Frontal cortex (tissue), 3 donors: ENCODE measurements at regions not wholly inside any gene's neighbourhood (a gene's known extent, or its start where the extent isn't known, plus 50 kb on each side); places are given as distances from the start of the nearest gene placed in this dataset.

Experiments used
- DNase-seq, 2 donors: peaks; one replicate each; pipeline ENCODE4 v3.0.0; 2012; ENCODE audit warnings: low spot score in 2 of 2
- FAIRE-seq: peaks from 2 replicates; lab custom pipeline; 2012; peaks lifted over from hg19 to GRCh38; lab: Jason Lieb, UNC
- donor health status: control.
- donor health status: control.
- donor health status: control.

- DNase-seq (no peak), FAIRE-seq (no peak)
Measured at GRCh38 chr4:20496068-20496467, 204.2 kb upstream of the PACRGL start.

- DNase-seq (no peak), FAIRE-seq (no peak)
Measured at GRCh38 chr4:20504146-20504545, 196.1 kb upstream of the PACRGL start.

- FAIRE-seq (no peak), DNase-seq (no peak)
Measured at GRCh38 chr4:20505927-20506326, 194.3 kb upstream of the PACRGL start.

GRCh38 chr4:20506827-20507226 is 193.4 kb upstream of the PACRGL start:
- FAIRE-seq (no peak), DNase-seq (no peak)

- DNase-seq, result no peak
- FAIRE-seq, result no peak
Measured at GRCh38 chr4:20509315-20509714, 190.9 kb upstream of the PACRGL start.

- DNase-seq (no peak), FAIRE-seq (no peak)
Measured at GRCh38 chr4:20512033-20512792, 188.0 kb upstream of the PACRGL start.

- FAIRE-seq (peak; percentile 42), DNase-seq (no peak)
Measured at GRCh38 chr4:20512985-20513384, 187.3 kb upstream of the PACRGL start.

GRCh38 chr4:20520901-20521300 is 179.4 kb upstream of the PACRGL start:
- no peak for DNase-seq
- no peak for FAIRE-seq

- DNase-seq (no peak), FAIRE-seq (no peak)
Measured at GRCh38 chr4:20528508-20528907, 171.8 kb upstream of the PACRGL start.

GRCh38 chr4:20529691-20530090 is 170.6 kb upstream of the PACRGL start:
- no peak for FAIRE-seq
- no peak for DNase-seq

- FAIRE-seq, result no peak
- DNase-seq, result no peak
Measured at GRCh38 chr4:20532116-20532790, 168.0 kb upstream of the PACRGL start.

GRCh38 chr4:20532871-20533870 is 167.1 kb upstream of the PACRGL start:
- FAIRE-seq (no peak), DNase-seq (no peak)

GRCh38 chr4:20538905-20539304 is 161.4 kb upstream of the PACRGL start:
- no peak for FAIRE-seq

GRCh38 chr4:20543131-20543530 is 157.1 kb upstream of the PACRGL start:
- FAIRE-seq (no peak), DNase-seq (no peak)

More at GRCh38 chr4:20538905-20539304, 161.4 kb upstream of the PACRGL start:
- DNase-seq, result no peak

- DNase-seq, result peak in 1 of 2 donors; percentile 13
- peak; percentile 92 for FAIRE-seq
Measured at GRCh38 chr4:20544645-20545044, 155.6 kb upstream of the PACRGL start.

- DNase-seq, result no peak
- FAIRE-seq, result no peak
Measured at GRCh38 chr4:20552004-20552403, 148.3 kb upstream of the PACRGL start.

- DNase-seq, result no peak
- no peak for FAIRE-seq
Measured at GRCh38 chr4:20554134-20554533, 146.1 kb upstream of the PACRGL start.

GRCh38 chr4:20565075-20565721 is 135.1 kb upstream of the PACRGL start:
- FAIRE-seq (no peak), DNase-seq (no peak)

GRCh38 chr4:20570981-20571715 is 129.1 kb upstream of the PACRGL start:
- DNase-seq (no peak), FAIRE-seq (no peak)
